ENCODE measurements at regions not wholly inside any gene's neighbourhood (a gene's known extent, or its start where the extent isn't known, plus 50 kb on each side); places are given as distances from the start of the nearest gene placed in this dataset.

DNA sequence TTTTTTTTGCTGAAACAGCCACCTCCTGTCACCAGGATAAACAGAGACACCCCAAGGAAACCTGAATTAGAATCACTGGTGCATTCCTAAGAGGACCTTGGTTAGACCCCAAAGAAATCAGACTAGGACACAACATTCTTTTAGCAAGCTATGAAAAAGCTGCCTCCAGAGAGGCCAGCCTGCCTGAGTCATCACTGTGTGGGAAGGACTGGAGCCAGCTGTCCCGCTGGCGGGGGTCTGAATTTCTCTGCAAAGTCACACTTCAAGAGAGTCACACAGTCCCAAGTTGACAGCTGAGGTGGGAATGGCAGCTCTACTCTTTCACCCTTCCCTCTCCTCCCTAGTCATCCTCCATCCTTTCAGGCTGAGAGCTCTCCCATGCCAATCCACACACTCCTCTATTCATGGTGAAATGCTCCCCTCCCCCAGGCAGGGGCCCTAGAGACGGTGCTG is 405.0 kb upstream of the POU3F1 start:
- Histone ChIP-seq H3K27me3 (ENCODE audit: insufficient read depth, low read length) (no peaks in the 10 kb centered on the region), H3K4me2 (ENCODE audit: low read length) (no peak overlapping the region), H3K9me3 (ENCODE audit: low read length) (no peaks in the 10 kb centered on the region), H3K36me3 (ENCODE audit: insufficient read depth, low read length) (no peaks in the 10 kb centered on the region), H3K27ac (ENCODE audit: low read depth, low read length, poor library complexity, severe bottlenecking) (no peak overlapping the region), H3K79me2 (ENCODE audit: insufficient read depth, low read length) (no peaks in the 10 kb centered on the region), H4K20me1 (ENCODE audit: insufficient read depth, low read length) (no peaks in the 10 kb centered on the region), H3K9ac (ENCODE audit: low read length) (no peak overlapping the region), H3F3A (ENCODE audit: insufficient read depth, low read length) (no peaks in the 10 kb centered on the region), H3K9me2 (ENCODE audit: low read depth, low read length) (no peaks in the 10 kb centered on the region), H3K4me1 (ENCODE audit: insufficient read depth, low read length, severe bottlenecking) (no peaks in the 10 kb centered on the region), H2AFZ (ENCODE audit: low read length) (no peak overlapping the region), H3K4me3 (ENCODE audit: low read depth, low read length, poor library complexity, severe bottlenecking) (no peak overlapping the region)
- no peak for TF ChIP-seq EZH2 (IDR thresholded peaks at IDR 0.05; ENCODE audit: borderline replicate concordance, low read length)
- TF ChIP-seq, protein P1, sequence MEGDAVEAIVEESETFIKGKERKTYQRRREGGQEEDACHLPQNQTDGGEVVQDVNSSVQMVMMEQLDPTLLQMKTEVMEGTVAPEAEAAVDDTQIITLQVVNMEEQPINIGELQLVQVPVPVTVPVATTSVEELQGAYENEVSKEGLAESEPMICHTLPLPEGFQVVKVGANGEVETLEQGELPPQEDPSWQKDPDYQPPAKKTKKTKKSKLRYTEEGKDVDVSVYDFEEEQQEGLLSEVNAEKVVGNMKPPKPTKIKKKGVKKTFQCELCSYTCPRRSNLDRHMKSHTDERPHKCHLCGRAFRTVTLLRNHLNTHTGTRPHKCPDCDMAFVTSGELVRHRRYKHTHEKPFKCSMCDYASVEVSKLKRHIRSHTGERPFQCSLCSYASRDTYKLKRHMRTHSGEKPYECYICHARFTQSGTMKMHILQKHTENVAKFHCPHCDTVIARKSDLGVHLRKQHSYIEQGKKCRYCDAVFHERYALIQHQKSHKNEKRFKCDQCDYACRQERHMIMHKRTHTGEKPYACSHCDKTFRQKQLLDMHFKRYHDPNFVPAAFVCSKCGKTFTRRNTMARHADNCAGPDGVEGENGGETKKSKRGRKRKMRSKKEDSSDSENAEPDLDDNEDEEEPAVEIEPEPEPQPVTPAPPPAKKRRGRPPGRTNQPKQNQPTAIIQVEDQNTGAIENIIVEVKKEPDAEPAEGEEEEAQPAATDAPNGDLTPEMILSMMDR (IDR thresholded peaks at IDR 0.05; ENCODE audit: low read length), result no peak

DNA sequence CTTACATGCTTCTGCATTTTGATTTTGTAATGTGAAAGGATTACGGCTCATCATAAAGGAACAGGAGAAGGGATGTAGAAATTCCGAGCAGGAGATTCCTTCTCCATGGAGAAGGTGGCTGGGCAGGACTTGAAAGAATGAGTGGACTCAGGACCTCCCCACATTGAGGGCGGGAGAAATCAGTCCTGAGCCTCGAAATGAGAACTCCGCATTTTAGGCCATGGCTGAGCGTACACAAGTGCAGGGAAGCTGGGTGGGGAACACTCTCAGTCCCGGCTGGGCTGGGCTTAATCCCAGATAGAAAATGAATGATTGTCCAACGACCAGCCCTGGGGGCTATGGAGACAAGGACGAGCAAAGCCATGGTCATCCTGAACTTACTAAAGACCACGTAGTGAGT is 402.3 kb upstream of the POU3F1 start:
- no peaks in the 10 kb centered on the region for H3K9me2 ChIP-seq (ENCODE audit: low read depth, low read length)
- no peak overlapping the region for H3K9ac ChIP-seq (ENCODE audit: low read length)
- no peaks in the 10 kb centered on the region for H3K27me3 ChIP-seq (ENCODE audit: insufficient read depth, low read length)
- H3K79me2 ChIP-seq (ENCODE audit: insufficient read depth, low read length), result no peaks in the 10 kb centered on the region
- no peaks in the 10 kb centered on the region for H3K36me3 ChIP-seq (ENCODE audit: insufficient read depth, low read length)
- no peak overlapping the region for H3K27ac ChIP-seq (ENCODE audit: low read depth, low read length, poor library complexity, severe bottlenecking)
- no peak for TF ChIP-seq EZH2 (IDR thresholded peaks at IDR 0.05; ENCODE audit: borderline replicate concordance, low read length)
- H3K4me2 ChIP-seq (ENCODE audit: low read length), result no peak overlapping the region
- no peaks in the 10 kb centered on the region for H3F3A ChIP-seq (ENCODE audit: insufficient read depth, low read length)
- no peaks in the 10 kb centered on the region for H3K4me1 ChIP-seq (ENCODE audit: insufficient read depth, low read length, severe bottlenecking)
- H4K20me1 ChIP-seq (ENCODE audit: insufficient read depth, low read length), result no peaks in the 10 kb centered on the region
- no peaks in the 10 kb centered on the region for H3K9me3 ChIP-seq (ENCODE audit: low read length)
- no peak overlapping the region for H2AFZ ChIP-seq (ENCODE audit: low read length)
- no peak overlapping the region for H3K4me3 ChIP-seq (ENCODE audit: low read depth, low read length, poor library complexity, severe bottlenecking)

DNA sequence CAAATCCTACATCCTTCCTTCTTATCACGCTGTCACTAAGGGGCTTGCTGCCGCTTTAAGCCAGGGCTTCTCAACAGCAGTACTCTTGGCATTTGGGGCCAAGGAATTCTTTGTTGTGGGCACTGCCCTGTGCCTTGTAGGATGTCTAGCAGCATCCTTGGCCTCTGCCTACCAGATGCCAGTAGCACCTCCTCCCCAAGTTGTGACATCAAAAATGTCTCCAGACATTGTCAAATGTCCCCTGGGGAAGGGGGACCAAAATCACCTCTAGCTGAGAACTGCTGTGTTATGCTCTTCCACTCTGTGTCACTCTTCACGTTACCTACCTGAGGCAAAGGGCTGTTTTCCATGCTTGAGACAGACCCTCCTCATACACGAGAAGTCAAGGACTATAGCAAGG is 400.3 kb upstream of the POU3F1 start:
- no peak overlapping the region for H3K27ac ChIP-seq (ENCODE audit: low read depth, low read length, poor library complexity, severe bottlenecking)
- H3F3A ChIP-seq (ENCODE audit: insufficient read depth, low read length), result no peaks in the 10 kb centered on the region
- no peaks in the 10 kb centered on the region for H3K4me1 ChIP-seq (ENCODE audit: insufficient read depth, low read length, severe bottlenecking)
- H3K4me2 ChIP-seq (ENCODE audit: low read length), result no peak overlapping the region
- H3K27me3 ChIP-seq (ENCODE audit: insufficient read depth, low read length), result no peaks in the 10 kb centered on the region
- H3K79me2 ChIP-seq (ENCODE audit: insufficient read depth, low read length), result no peaks in the 10 kb centered on the region
- TF ChIP-seq, protein P1 (IDR thresholded peaks at IDR 0.05; ENCODE audit: low read length), result no peak
- no peak for TF ChIP-seq EZH2 (IDR thresholded peaks at IDR 0.05; ENCODE audit: borderline replicate concordance, low read length)
- H4K20me1 ChIP-seq (ENCODE audit: insufficient read depth, low read length), result no peaks in the 10 kb centered on the region
- H2AFZ ChIP-seq (ENCODE audit: low read length), result no peak overlapping the region
- no peaks in the 10 kb centered on the region for H3K9me2 ChIP-seq (ENCODE audit: low read depth, low read length)
- no peak overlapping the region for H3K9ac ChIP-seq (ENCODE audit: low read length)
- H3K36me3 ChIP-seq (ENCODE audit: insufficient read depth, low read length), result no peaks in the 10 kb centered on the region
- H3K4me3 ChIP-seq (ENCODE audit: low read depth, low read length, poor library complexity, severe bottlenecking), result no peak overlapping the region
- H3K9me3 ChIP-seq (ENCODE audit: low read length), result no peaks in the 10 kb centered on the region

DNA sequence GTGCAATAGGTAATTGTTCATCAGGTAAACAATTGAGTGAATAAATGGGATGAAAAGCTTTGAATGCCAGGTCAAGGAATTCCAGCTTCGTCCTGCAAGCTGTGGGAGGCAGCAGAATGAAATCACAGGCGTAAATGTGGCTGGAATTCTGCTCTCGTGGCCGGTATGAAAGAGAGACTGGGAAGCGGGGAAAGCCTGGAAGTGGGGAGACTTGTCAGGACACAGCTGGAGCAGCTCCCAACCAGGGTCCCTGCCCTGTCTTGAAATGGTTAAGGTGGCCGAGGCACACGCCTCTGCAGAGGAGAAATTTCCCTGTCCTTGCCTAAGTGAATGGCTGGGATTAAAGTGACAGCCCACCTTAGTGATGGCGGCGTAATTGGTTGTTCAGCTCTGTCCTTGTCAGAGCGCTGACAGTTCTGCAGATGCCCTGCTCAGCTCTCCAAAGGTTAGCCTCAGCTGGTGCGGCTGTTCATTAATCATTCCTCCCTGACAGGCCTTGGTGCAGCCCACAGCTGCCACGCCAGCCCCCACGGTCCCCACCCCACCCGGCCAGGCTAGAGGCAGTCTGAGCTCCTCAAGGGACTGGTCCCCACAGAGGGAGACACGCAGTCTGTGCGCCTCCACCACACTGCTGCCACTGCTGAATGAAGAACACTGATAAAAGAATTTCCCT is 398.3 kb upstream of the POU3F1 start:
- no peaks in the 10 kb centered on the region for H3K36me3 ChIP-seq (ENCODE audit: insufficient read depth, low read length)
- no peak overlapping the region for H2AFZ ChIP-seq (ENCODE audit: low read length)
- H4K20me1 ChIP-seq (ENCODE audit: insufficient read depth, low read length), result no peaks in the 10 kb centered on the region
- H3K4me2 ChIP-seq (ENCODE audit: low read length), result no peak overlapping the region
- no peaks in the 10 kb centered on the region for H3K27me3 ChIP-seq (ENCODE audit: insufficient read depth, low read length)
- H3K9me3 ChIP-seq (ENCODE audit: low read length), result no peaks in the 10 kb centered on the region
- H3K9ac ChIP-seq (ENCODE audit: low read length), result no peak overlapping the region
- no peaks in the 10 kb centered on the region for H3K4me1 ChIP-seq (ENCODE audit: insufficient read depth, low read length, severe bottlenecking)
- no peaks in the 10 kb centered on the region for H3K9me2 ChIP-seq (ENCODE audit: low read depth, low read length)
- no peak overlapping the region for H3K4me3 ChIP-seq (ENCODE audit: low read depth, low read length, poor library complexity, severe bottlenecking)
- H3K79me2 ChIP-seq (ENCODE audit: insufficient read depth, low read length), result no peaks in the 10 kb centered on the region
- no peak overlapping the region for H3K27ac ChIP-seq (ENCODE audit: low read depth, low read length, poor library complexity, severe bottlenecking)
- TF ChIP-seq, protein P1 (IDR thresholded peaks at IDR 0.05; ENCODE audit: low read length), result no peak
- TF ChIP-seq EZH2 (IDR thresholded peaks at IDR 0.05; ENCODE audit: borderline replicate concordance, low read length), result no peak
- no peaks in the 10 kb centered on the region for H3F3A ChIP-seq (ENCODE audit: insufficient read depth, low read length)

Data from OCI-LY1 (cell line).